TTC549 (cell line): ENCODE measurements at regions not wholly inside any gene's neighbourhood (a gene's known extent, or its start where the extent isn't known, plus 50 kb on each side); places are given as distances from the start of the nearest gene placed in this dataset.

Source experiments
- FAIRE-seq: peaks from 2 replicates; lab custom pipeline; 2012; peaks lifted over from hg19 to GRCh38; lab: Jason Lieb, UNC

GRCh38 chr9:106619211-106619610 lies 243.8 kb upstream of the ZNF462 start:
- no peak for FAIRE-seq

- no peak for FAIRE-seq
Observed at GRCh38 chr9:106620081-106620480, 242.9 kb upstream of the ZNF462 start.

- no peak for FAIRE-seq
Observed at GRCh38 chr9:106620866-106621265, 242.1 kb upstream of the ZNF462 start.

- FAIRE-seq: no peak
Observed at GRCh38 chr9:106621313-106622163, 241.4 kb upstream of the ZNF462 start.

- FAIRE-seq: no peak
Observed at GRCh38 chr9:106622164-106622487, 240.8 kb upstream of the ZNF462 start.

- no peak for FAIRE-seq
Observed at GRCh38 chr9:106623558-106623957, 239.4 kb upstream of the ZNF462 start.

- no peak for FAIRE-seq
Observed at GRCh38 chr9:106625259-106625789, 237.6 kb upstream of the ZNF462 start.

- no peak for FAIRE-seq
Observed at GRCh38 chr9:106626936-106627335, 236.0 kb upstream of the ZNF462 start.

- no peak for FAIRE-seq
Observed at GRCh38 chr9:106632621-106633020, 230.3 kb upstream of the ZNF462 start.

- FAIRE-seq: no peak
Observed at GRCh38 chr9:106634183-106634582, 228.8 kb upstream of the ZNF462 start.

GRCh38 chr9:106634641-106635040 lies 228.3 kb upstream of the ZNF462 start:
- no peak for FAIRE-seq

GRCh38 chr9:106637486-106637885 lies 225.5 kb upstream of the ZNF462 start:
- FAIRE-seq: no peak

GRCh38 chr9:106639873-106640568 lies 222.9 kb upstream of the ZNF462 start:
- FAIRE-seq: no peak

GRCh38 chr9:106643211-106643930 lies 219.6 kb upstream of the ZNF462 start:
- FAIRE-seq: no peak

GRCh38 chr9:106644661-106645060 lies 218.3 kb upstream of the ZNF462 start:
- FAIRE-seq: no peak

GRCh38 chr9:106648799-106649198 lies 214.2 kb upstream of the ZNF462 start:
- no peak for FAIRE-seq

GRCh38 chr9:106649664-106650063 lies 213.3 kb upstream of the ZNF462 start:
- no peak for FAIRE-seq

GRCh38 chr9:106653213-106653612 lies 209.8 kb upstream of the ZNF462 start:
- FAIRE-seq: no peak

- no peak for FAIRE-seq
Observed at GRCh38 chr9:106655966-106656365, 207.0 kb upstream of the ZNF462 start.

- FAIRE-seq: no peak
Observed at GRCh38 chr9:106657926-106658325, 205.0 kb upstream of the ZNF462 start.

GRCh38 chr9:106668534-106668933 lies 194.4 kb upstream of the ZNF462 start:
- FAIRE-seq: no peak

- no peak for FAIRE-seq
Observed at GRCh38 chr9:106669835-106670234, 193.1 kb upstream of the ZNF462 start.

- FAIRE-seq: no peak
Observed at GRCh38 chr9:106670418-106670817, 192.5 kb upstream of the ZNF462 start.
